ENCODE measurements at regions not wholly inside any gene's neighbourhood (a gene's known extent, or its start where the extent isn't known, plus 50 kb on each side); places are given as distances from the start of the nearest gene placed in this dataset.

- Histone ChIP-seq H3K4me1 (ENCODE audit: control insufficient read depth, insufficient read depth, low read length) (peaks cover 2% of the 10 kb centered on the region), H3K36me3 (ENCODE audit: control insufficient read depth, insufficient read depth, low read length) (no peaks in the 10 kb centered on the region), H3K27me3 (ENCODE audit: control insufficient read depth, insufficient read depth, low read length, poor library complexity, severe bottlenecking) (no peaks in the 10 kb centered on the region), H3K9me3 (ENCODE audit: control insufficient read depth, low read length) (no peaks in the 10 kb centered on the region), H3K27ac (ENCODE audit: insufficient read depth, low read depth, low read length, poor library complexity, severe bottlenecking) (no peak overlapping the region), H3K4me3 (ENCODE audit: insufficient read depth, low read depth, low read length) (no peak overlapping the region)
- 87 to 88% methylated on average over 13 of the region's 13 CpGs for WGBS, 2 experiments
These were observed 210.1 kb upstream of the BCOR start for GRCh38 chrX:40307871-40308270.

- no peaks in the 10 kb centered on the region for H3K27me3 ChIP-seq (ENCODE audit: control insufficient read depth, insufficient read depth, low read length, poor library complexity, severe bottlenecking)
- peaks cover 2% of the 10 kb centered on the region for H3K4me1 ChIP-seq (ENCODE audit: control insufficient read depth, insufficient read depth, low read length)
- no peak overlapping the region for H3K27ac ChIP-seq (ENCODE audit: insufficient read depth, low read depth, low read length, poor library complexity, severe bottlenecking)
- no peaks in the 10 kb centered on the region for H3K9me3 ChIP-seq (ENCODE audit: control insufficient read depth, low read length)
- no peak overlapping the region for H3K4me3 ChIP-seq (ENCODE audit: insufficient read depth, low read depth, low read length)
- 63 to 84% methylated on average over 2 of the region's 2 CpGs for WGBS, 2 experiments
- H3K36me3 ChIP-seq (ENCODE audit: control insufficient read depth, insufficient read depth, low read length) = no peaks in the 10 kb centered on the region
These were observed 206.4 kb upstream of the BCOR start for GRCh38 chrX:40304115-40304514.

GRCh38 chrX:40303256-40304077, 205.7 kb upstream of the BCOR start:
- Histone ChIP-seq H3K4me1 (ENCODE audit: control insufficient read depth, insufficient read depth, low read length) (peaks cover 5% of the 10 kb centered on the region), H3K4me3 (ENCODE audit: insufficient read depth, low read depth, low read length) (no peak overlapping the region), H3K27me3 (ENCODE audit: control insufficient read depth, insufficient read depth, low read length, poor library complexity, severe bottlenecking) (no peaks in the 10 kb centered on the region), H3K27ac (ENCODE audit: insufficient read depth, low read depth, low read length, poor library complexity, severe bottlenecking) (no peak overlapping the region), H3K36me3 (ENCODE audit: control insufficient read depth, insufficient read depth, low read length) (no peaks in the 10 kb centered on the region), H3K9me3 (ENCODE audit: control insufficient read depth, low read length) (no peaks in the 10 kb centered on the region)
- 66 to 72% methylated on average over 3 of the region's 4 CpGs for WGBS, 2 experiments

- H3K36me3 ChIP-seq (ENCODE audit: control insufficient read depth, insufficient read depth, low read length) = no peaks in the 10 kb centered on the region
- 64 to 74% methylated on average over 14 to 15 of the region's 15 CpGs for WGBS, 2 experiments
- H3K9me3 ChIP-seq (ENCODE audit: control insufficient read depth, low read length) = no peaks in the 10 kb centered on the region
- no peaks in the 10 kb centered on the region for H3K27me3 ChIP-seq (ENCODE audit: control insufficient read depth, insufficient read depth, low read length, poor library complexity, severe bottlenecking)
- no peak overlapping the region for H3K27ac ChIP-seq (ENCODE audit: insufficient read depth, low read depth, low read length, poor library complexity, severe bottlenecking)
- no peak overlapping the region for H3K4me3 ChIP-seq (ENCODE audit: insufficient read depth, low read depth, low read length)
- peaks cover 8% of the 10 kb centered on the region for H3K4me1 ChIP-seq (ENCODE audit: control insufficient read depth, insufficient read depth, low read length)
These were observed 202.6 kb upstream of the BCOR start for GRCh38 chrX:40300286-40300890.

GRCh38 chrX:40299641-40300046, 201.9 kb upstream of the BCOR start:
- H3K4me1 ChIP-seq (ENCODE audit: control insufficient read depth, insufficient read depth, low read length) = peaks cover 8% of the 10 kb centered on the region
- 91 to 94% methylated on average over 9 of the region's 9 CpGs for WGBS, 2 experiments

GRCh38 chrX:40298572-40299479, 201.1 kb upstream of the BCOR start:
- Histone ChIP-seq H3K27ac (ENCODE audit: insufficient read depth, low read depth, low read length, poor library complexity, severe bottlenecking) (no peak overlapping the region), H3K4me3 (ENCODE audit: insufficient read depth, low read depth, low read length) (no peak overlapping the region), H3K4me1 (ENCODE audit: control insufficient read depth, insufficient read depth, low read length) (peaks cover 6% of the 10 kb centered on the region), H3K27me3 (ENCODE audit: control insufficient read depth, insufficient read depth, low read length, poor library complexity, severe bottlenecking) (no peaks in the 10 kb centered on the region), H3K36me3 (ENCODE audit: control insufficient read depth, insufficient read depth, low read length) (no peaks in the 10 kb centered on the region), H3K9me3 (ENCODE audit: control insufficient read depth, low read length) (no peaks in the 10 kb centered on the region)
- WGBS, 2 experiments = 41 to 49% methylated on average over 31 to 36 of the region's 36 CpGs

More at GRCh38 chrX:40299641-40300046, 201.9 kb upstream of the BCOR start:
- Histone ChIP-seq H3K27me3 (ENCODE audit: control insufficient read depth, insufficient read depth, low read length, poor library complexity, severe bottlenecking) (no peaks in the 10 kb centered on the region), H3K27ac (ENCODE audit: insufficient read depth, low read depth, low read length, poor library complexity, severe bottlenecking) (no peak overlapping the region), H3K36me3 (ENCODE audit: control insufficient read depth, insufficient read depth, low read length) (no peaks in the 10 kb centered on the region), H3K4me3 (ENCODE audit: insufficient read depth, low read depth, low read length) (no peak overlapping the region), H3K9me3 (ENCODE audit: control insufficient read depth, low read length) (no peaks in the 10 kb centered on the region)

GRCh38 chrX:40298069-40298468, 200.3 kb upstream of the BCOR start:
- Histone ChIP-seq H3K4me1 (ENCODE audit: control insufficient read depth, insufficient read depth, low read length) (peaks cover 6% of the 10 kb centered on the region), H3K27ac (ENCODE audit: insufficient read depth, low read depth, low read length, poor library complexity, severe bottlenecking) (no peak overlapping the region), H3K36me3 (ENCODE audit: control insufficient read depth, insufficient read depth, low read length) (no peaks in the 10 kb centered on the region), H3K9me3 (ENCODE audit: control insufficient read depth, low read length) (no peaks in the 10 kb centered on the region), H3K27me3 (ENCODE audit: control insufficient read depth, insufficient read depth, low read length, poor library complexity, severe bottlenecking) (no peaks in the 10 kb centered on the region), H3K4me3 (ENCODE audit: insufficient read depth, low read depth, low read length) (no peak overlapping the region)
- WGBS, 2 experiments = 52 to 62% methylated on average over 7 of the region's 7 CpGs

GRCh38 chrX:40291553-40291952, 193.8 kb upstream of the BCOR start:
- no peaks in the 10 kb centered on the region for H3K9me3 ChIP-seq (ENCODE audit: control insufficient read depth, low read length)
- no peak overlapping the region for H3K27ac ChIP-seq (ENCODE audit: insufficient read depth, low read depth, low read length, poor library complexity, severe bottlenecking)
- no peaks in the 10 kb centered on the region for H3K36me3 ChIP-seq (ENCODE audit: control insufficient read depth, insufficient read depth, low read length)
- H3K27me3 ChIP-seq (ENCODE audit: control insufficient read depth, insufficient read depth, low read length, poor library complexity, severe bottlenecking) = no peaks in the 10 kb centered on the region
- no peak overlapping the region for H3K4me3 ChIP-seq (ENCODE audit: insufficient read depth, low read depth, low read length)
- no peaks in the 10 kb centered on the region for H3K4me1 ChIP-seq (ENCODE audit: control insufficient read depth, insufficient read depth, low read length)
- 50 to 96% methylated on average over 1 to 2 of the region's 2 CpGs for WGBS, 2 experiments

- no peaks in the 10 kb centered on the region for H3K36me3 ChIP-seq (ENCODE audit: control insufficient read depth, insufficient read depth, low read length)
- no peaks in the 10 kb centered on the region for H3K27me3 ChIP-seq (ENCODE audit: control insufficient read depth, insufficient read depth, low read length, poor library complexity, severe bottlenecking)
- H3K4me3 ChIP-seq (ENCODE audit: insufficient read depth, low read depth, low read length) = no peak overlapping the region
- H3K9me3 ChIP-seq (ENCODE audit: control insufficient read depth, low read length) = no peaks in the 10 kb centered on the region
- 85 to 95% methylated on average over 7 of the region's 7 CpGs for WGBS, 2 experiments
- no peak overlapping the region for H3K27ac ChIP-seq (ENCODE audit: insufficient read depth, low read depth, low read length, poor library complexity, severe bottlenecking)
- H3K4me1 ChIP-seq (ENCODE audit: control insufficient read depth, insufficient read depth, low read length) = no peaks in the 10 kb centered on the region
These were observed 192.8 kb upstream of the BCOR start for GRCh38 chrX:40290517-40290916.

GRCh38 chrX:40285876-40286275, 188.1 kb upstream of the BCOR start:
- no peaks in the 10 kb centered on the region for H3K36me3 ChIP-seq (ENCODE audit: control insufficient read depth, insufficient read depth, low read length)
- no peaks in the 10 kb centered on the region for H3K27me3 ChIP-seq (ENCODE audit: control insufficient read depth, insufficient read depth, low read length, poor library complexity, severe bottlenecking)
- 89 to 97% methylated on average over 2 of the region's 2 CpGs for WGBS, 2 experiments
- no peaks in the 10 kb centered on the region for H3K4me1 ChIP-seq (ENCODE audit: control insufficient read depth, insufficient read depth, low read length)
- no peak overlapping the region for H3K27ac ChIP-seq (ENCODE audit: insufficient read depth, low read depth, low read length, poor library complexity, severe bottlenecking)
- H3K4me3 ChIP-seq (ENCODE audit: insufficient read depth, low read depth, low read length) = no peak overlapping the region
- no peaks in the 10 kb centered on the region for H3K9me3 ChIP-seq (ENCODE audit: control insufficient read depth, low read length)
